GM23248 (cell line): ENCODE measurements at regions not wholly inside any gene's neighbourhood (a gene's known extent, or its start where the extent isn't known, plus 50 kb on each side); places are given as distances from the start of the nearest gene placed in this dataset.

Experiments used
- EZH2 ChIP-seq: fragments of 200-600 bp; sonication (generic); IDR thresholded peaks from 2 replicates; pipeline ENCODE4 v1.6.1; 2018; ENCODE audit warnings: antibody characterized with exemption, mild to moderate bottlenecking; ENCODE audit not compliant: insufficient read depth, poor library complexity, severe bottlenecking
- EZH2phosphoT487 ChIP-seq: fragments of 200-600 bp; sonication (generic); IDR thresholded peaks from 2 replicates; pipeline ENCODE4 v1.6.1; 2018; ENCODE audit warnings: antibody characterized with exemption, moderate library complexity, mild to moderate bottlenecking, low read depth; ENCODE audit not compliant: insufficient read depth

DNA sequence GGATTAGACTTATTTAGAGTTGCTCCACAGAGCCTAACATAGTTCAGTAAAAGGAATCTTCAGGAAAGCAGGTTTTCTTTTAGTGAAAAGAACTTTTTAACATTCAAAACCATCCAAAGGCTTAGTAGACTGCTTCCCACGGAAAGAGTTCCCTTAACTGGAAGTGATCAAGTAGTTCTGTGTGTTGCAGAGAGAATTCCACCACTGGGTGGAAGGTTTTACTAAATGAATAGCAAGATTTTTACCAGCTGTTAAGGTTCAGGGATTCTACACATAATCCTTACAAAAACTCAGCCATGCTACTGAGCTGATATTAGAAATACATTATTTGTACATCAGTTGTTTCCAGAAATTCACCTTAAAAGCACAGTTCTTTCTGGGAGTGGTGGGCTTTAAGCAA, 119.7 kb downstream of the GDAP2 start:
- TF ChIP-seq EZH2phosphoT487 = no peak
- TF ChIP-seq EZH2 = no peak
